ENCODE measurements at regions not wholly inside any gene's neighbourhood (a gene's known extent, or its start where the extent isn't known, plus 50 kb on each side); places are given as distances from the start of the nearest gene placed in this dataset.
"Not testable (repeated sequence)": the region's sequence is repeated elsewhere in the genome, so short reads cannot be mapped to it uniquely, and the experiment has no call there.

DNA sequence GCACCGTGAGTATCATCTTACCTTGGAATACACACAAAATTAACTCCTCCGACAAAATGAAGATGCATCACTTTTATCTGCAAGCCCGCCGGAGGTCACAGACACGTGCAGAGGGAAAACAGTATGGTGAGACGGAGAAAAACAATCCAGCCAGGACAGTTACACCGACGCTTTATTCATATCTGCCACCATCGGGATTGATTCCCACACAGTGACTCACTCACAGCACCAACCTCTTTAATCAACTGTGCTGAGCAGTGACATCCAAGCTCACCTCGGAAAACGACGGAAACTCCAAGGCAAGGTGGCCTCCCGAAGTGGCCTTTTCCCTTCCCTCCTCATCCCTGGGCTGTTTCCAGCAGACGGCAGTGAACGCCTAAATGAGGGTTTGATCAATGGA is 151.8 kb downstream of the NPIPA8 start:
- not testable (repeated sequence) for TF ChIP-seq EZH2phosphoT487 (IDR thresholded peaks at IDR 0.05; ENCODE audit: insufficient read depth, low read depth); EZH2 (IDR thresholded peaks at IDR 0.05; ENCODE audit: insufficient read depth, poor library complexity, severe bottlenecking)
